OCI-LY1 (cell line): ENCODE measurements at regions not wholly inside any gene's neighbourhood (a gene's known extent, or its start where the extent isn't known, plus 50 kb on each side); places are given as distances from the start of the nearest gene placed in this dataset.

ENCODE experiments used
- H2AFZ ChIP-seq: fragments of 200-600 bp; sonication (generic), shearing (Covaris generic); 2 replicates; pipeline ENCODE4 v1.6.0; 2014; ENCODE audit warnings: antibody characterized with exemption, mild to moderate bottlenecking, low read length
- H3F3A ChIP-seq: fragments of 200-600 bp; sonication (generic), shearing (Covaris generic); 2 replicates; pipeline ENCODE4 v1.6.0; 2014; ENCODE audit warnings: mild to moderate bottlenecking, antibody characterized with exemption, low read length, moderate library complexity; ENCODE audit not compliant: insufficient read depth
- H3K27ac ChIP-seq: fragments of 200-600 bp; sonication (generic); 2 replicates; pipeline ENCODE4 v1.5.1; 2014; ENCODE audit warnings: low read length, mixed run types, mild to moderate bottlenecking, low read depth; ENCODE audit not compliant: poor library complexity, severe bottlenecking
- H3K27me3 ChIP-seq: fragments of 200-600 bp; sonication (generic); 2 replicates; pipeline ENCODE4 v1.6.0; 2014; ENCODE audit warnings: antibody characterized with exemption, mild to moderate bottlenecking, low read length, moderate library complexity; ENCODE audit not compliant: insufficient read depth
- H3K36me3 ChIP-seq: fragments of 200-600 bp; sonication (generic); 2 replicates; pipeline ENCODE4 v1.6.1; 2014; ENCODE audit warnings: mild to moderate bottlenecking, antibody characterized with exemption, low read length, moderate library complexity, mixed read lengths; ENCODE audit not compliant: insufficient read depth
- H3K4me1 ChIP-seq: fragments of 200-600 bp; sonication (generic); 2 replicates; pipeline ENCODE4 v1.5.1; 2014; ENCODE audit warnings: mild to moderate bottlenecking, low read length, moderate library complexity; ENCODE audit not compliant: insufficient read depth, severe bottlenecking
- H3K4me2 ChIP-seq: fragments of 200-600 bp; sonication (generic), shearing (Covaris generic); 2 replicates; pipeline ENCODE4 v1.6.1; 2014; ENCODE audit warnings: low read length
- H3K4me3 ChIP-seq: fragments of 200-600 bp; sonication (generic); 2 replicates; pipeline ENCODE4 v1.5.1; 2014; ENCODE audit warnings: low read length, low read depth, mild to moderate bottlenecking, mixed read lengths; ENCODE audit not compliant: poor library complexity, severe bottlenecking
- H3K79me2 ChIP-seq: fragments of 200-600 bp; shearing (Covaris generic); 2 replicates; pipeline ENCODE4 v1.6.1; 2016; ENCODE audit warnings: mixed run types, low read length, mixed read lengths; ENCODE audit not compliant: insufficient read depth
- H3K9ac ChIP-seq: fragments of 200-600 bp; sonication (generic), shearing (Covaris generic); 2 replicates; pipeline ENCODE4 v1.6.1; 2014; ENCODE audit warnings: mild to moderate bottlenecking, low read length, mixed read lengths
- H3K9me2 ChIP-seq: fragments of 200-600 bp; sonication (generic), shearing (Covaris generic); 2 replicates; pipeline ENCODE4 v1.6.1; 2014; ENCODE audit warnings: low read depth, mild to moderate bottlenecking, low read length, mixed read lengths
- H3K9me3 ChIP-seq: fragments of 200-600 bp; shearing (Covaris generic); 2 replicates; pipeline ENCODE4 v1.6.1; 2014; ENCODE audit warnings: low read length, mixed read lengths
- H4K20me1 ChIP-seq: fragments of 200-600 bp; sonication (generic), shearing (Covaris generic); 2 replicates; pipeline ENCODE4 v1.6.0; 2016; ENCODE audit warnings: mild to moderate bottlenecking, low read length; ENCODE audit not compliant: insufficient read depth
- EZH2 ChIP-seq: fragments of 200-600 bp; sonication (generic), shearing (Covaris generic); IDR thresholded peaks from 2 replicates; pipeline ENCODE4 v1.8.0; 2017; ENCODE audit warnings: borderline replicate concordance, mixed run types, mild to moderate bottlenecking, antibody characterized with exemption, low read length, moderate library complexity, mixed read lengths
- TF ChIP-seq, protein P1 (sequence below): fragments of 200-600 bp; sonication (generic), shearing (Covaris generic); IDR thresholded peaks from 2 replicates; pipeline ENCODE4 v1.5.1; 2017; ENCODE audit warnings: mild to moderate bottlenecking, antibody characterized with exemption, low read length, moderate library complexity, mixed read lengths

- Histone ChIP-seq H3F3A (no peaks in the 10 kb centered on the region), H3K4me1 (no peaks in the 10 kb centered on the region), H3K9ac (no peak overlapping the region), H3K79me2 (no peaks in the 10 kb centered on the region), H3K9me2 (no peaks in the 10 kb centered on the region), H3K9me3 (no peaks in the 10 kb centered on the region), H2AFZ (no peak overlapping the region), H3K4me2 (no peak overlapping the region), H3K27me3 (no peaks in the 10 kb centered on the region), H3K27ac (no peak overlapping the region), H3K4me3 (no peak overlapping the region), H3K36me3 (no peaks in the 10 kb centered on the region), H4K20me1 (no peaks in the 10 kb centered on the region)
- no peak for TF ChIP-seq EZH2
- TF ChIP-seq, protein P1, sequence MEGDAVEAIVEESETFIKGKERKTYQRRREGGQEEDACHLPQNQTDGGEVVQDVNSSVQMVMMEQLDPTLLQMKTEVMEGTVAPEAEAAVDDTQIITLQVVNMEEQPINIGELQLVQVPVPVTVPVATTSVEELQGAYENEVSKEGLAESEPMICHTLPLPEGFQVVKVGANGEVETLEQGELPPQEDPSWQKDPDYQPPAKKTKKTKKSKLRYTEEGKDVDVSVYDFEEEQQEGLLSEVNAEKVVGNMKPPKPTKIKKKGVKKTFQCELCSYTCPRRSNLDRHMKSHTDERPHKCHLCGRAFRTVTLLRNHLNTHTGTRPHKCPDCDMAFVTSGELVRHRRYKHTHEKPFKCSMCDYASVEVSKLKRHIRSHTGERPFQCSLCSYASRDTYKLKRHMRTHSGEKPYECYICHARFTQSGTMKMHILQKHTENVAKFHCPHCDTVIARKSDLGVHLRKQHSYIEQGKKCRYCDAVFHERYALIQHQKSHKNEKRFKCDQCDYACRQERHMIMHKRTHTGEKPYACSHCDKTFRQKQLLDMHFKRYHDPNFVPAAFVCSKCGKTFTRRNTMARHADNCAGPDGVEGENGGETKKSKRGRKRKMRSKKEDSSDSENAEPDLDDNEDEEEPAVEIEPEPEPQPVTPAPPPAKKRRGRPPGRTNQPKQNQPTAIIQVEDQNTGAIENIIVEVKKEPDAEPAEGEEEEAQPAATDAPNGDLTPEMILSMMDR: no peak
Measured at GRCh38 chr9:102551346-102551745, 443.8 kb upstream of the CYLC2 start.

DNA sequence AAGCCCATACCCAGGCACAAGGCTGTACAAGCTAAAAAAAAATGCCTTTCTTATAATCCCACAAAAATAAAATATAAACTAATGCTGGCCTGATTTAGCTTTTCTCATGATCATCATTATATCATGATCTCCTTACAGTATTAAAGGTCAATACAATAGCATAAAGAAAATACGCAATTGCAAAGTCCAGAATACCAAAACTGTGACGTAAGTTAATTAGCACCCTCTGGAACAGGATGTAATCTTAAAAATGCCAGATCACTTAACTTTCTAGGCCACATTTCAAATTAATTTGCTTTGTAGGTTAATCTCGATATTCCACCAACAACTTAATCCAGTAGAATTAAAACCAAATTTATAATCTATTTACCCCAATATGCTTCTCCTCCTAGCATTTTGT is 444.2 kb upstream of the CYLC2 start:
- no peaks in the 10 kb centered on the region for H3K9me3 ChIP-seq
- H3K79me2 ChIP-seq: no peaks in the 10 kb centered on the region
- no peak overlapping the region for H2AFZ ChIP-seq
- TF ChIP-seq, protein P1: no peak
- no peak for TF ChIP-seq EZH2
- no peaks in the 10 kb centered on the region for H3K4me1 ChIP-seq
- no peak overlapping the region for H3K4me3 ChIP-seq
- no peaks in the 10 kb centered on the region for H3F3A ChIP-seq
- H3K27ac ChIP-seq: no peak overlapping the region
- H3K9ac ChIP-seq: no peak overlapping the region
- no peak overlapping the region for H3K4me2 ChIP-seq
- H3K27me3 ChIP-seq: no peaks in the 10 kb centered on the region
- H3K9me2 ChIP-seq: no peaks in the 10 kb centered on the region
- no peaks in the 10 kb centered on the region for H3K36me3 ChIP-seq
- H4K20me1 ChIP-seq: no peaks in the 10 kb centered on the region

DNA sequence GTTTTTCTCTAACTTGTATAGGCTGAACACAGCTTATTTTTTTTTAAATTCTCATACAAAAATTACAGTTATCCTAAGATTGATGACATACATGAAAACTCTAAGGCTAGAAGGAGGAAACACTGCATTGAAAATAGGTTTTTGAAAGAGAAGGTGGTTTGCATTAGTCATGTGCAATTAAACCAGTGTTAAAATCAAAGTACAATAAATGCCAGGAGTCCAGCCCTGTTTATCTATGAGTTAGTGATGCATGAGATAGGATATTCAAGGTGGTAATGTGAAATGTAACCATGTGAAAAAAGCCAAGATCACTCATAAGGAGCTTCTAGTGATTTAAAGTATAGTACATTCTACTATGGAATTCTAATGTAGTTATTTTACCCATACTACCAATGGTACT is 444.9 kb upstream of the CYLC2 start:
- Histone ChIP-seq H2AFZ (no peak overlapping the region), H3K4me2 (no peak overlapping the region), H3K9me2 (no peaks in the 10 kb centered on the region), H3K36me3 (no peaks in the 10 kb centered on the region), H3K79me2 (no peaks in the 10 kb centered on the region), H3K4me3 (no peak overlapping the region), H3K9me3 (no peaks in the 10 kb centered on the region), H3K27ac (no peak overlapping the region), H3K27me3 (no peaks in the 10 kb centered on the region), H4K20me1 (no peaks in the 10 kb centered on the region), H3F3A (no peaks in the 10 kb centered on the region), H3K4me1 (no peaks in the 10 kb centered on the region), H3K9ac (no peak overlapping the region)
- TF ChIP-seq EZH2: no peak
- TF ChIP-seq, protein P1: no peak
